GM19025 (cell line): ENCODE measurements at regions not wholly inside any gene's neighbourhood (a gene's known extent, or its start where the extent isn't known, plus 50 kb on each side); places are given as distances from the start of the nearest gene placed in this dataset.
"Not testable (repeated sequence)": the region's sequence is repeated elsewhere in the genome, so short reads cannot be mapped to it uniquely, and the experiment has no call there.

Experiments
- ATAC-seq: cut with Tn5 transposase; IDR thresholded peaks from one replicate; pipeline ENCODE4 v1.9.1; 2021; ENCODE audit warnings: mild to moderate bottlenecking, low read depth, moderate library complexity; ENCODE audit not compliant: unreplicated experiment

GRCh38 chr1:189775343-189775742 lies 702.3 kb downstream of the BRINP3 start:
- no peak for ATAC-seq

DNA sequence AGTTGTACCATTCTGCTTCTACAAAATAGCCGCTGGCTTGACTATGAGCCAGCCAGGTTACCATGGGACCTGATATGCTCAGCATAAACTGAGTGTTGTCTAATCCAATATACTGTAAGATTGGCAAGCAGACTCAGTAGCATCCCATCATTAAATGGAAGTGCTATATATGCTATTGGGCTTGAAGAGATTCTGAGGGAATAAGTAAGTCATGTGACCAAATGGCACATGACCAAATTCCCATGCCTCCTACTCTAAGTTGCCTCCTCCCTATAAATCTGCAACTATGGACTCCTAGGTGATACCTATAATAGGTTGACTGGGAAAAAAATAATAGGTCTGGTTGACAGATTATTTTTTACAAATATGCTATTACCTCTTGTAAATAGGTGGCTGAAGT lies 698.6 kb downstream of the BRINP3 start:
- no peak for ATAC-seq

DNA sequence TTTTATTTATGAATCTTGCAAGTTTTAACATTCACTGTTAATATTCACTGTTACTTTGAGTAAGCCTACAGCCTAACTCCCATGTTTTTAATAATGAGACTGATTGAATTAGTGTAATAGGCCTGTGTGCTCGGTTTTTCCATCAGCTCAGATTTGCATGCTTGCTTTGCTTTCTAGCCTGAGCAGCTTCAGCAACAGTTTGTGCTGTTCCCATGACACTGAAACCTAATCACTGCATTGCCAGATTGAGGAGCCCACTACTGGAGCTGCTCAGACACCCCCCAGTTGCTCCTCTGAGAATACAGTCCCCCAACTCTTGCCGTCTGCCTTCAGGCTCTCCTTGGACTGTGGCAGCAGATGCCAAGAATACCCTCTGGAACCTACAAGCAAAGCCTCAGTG lies 695.4 kb downstream of the BRINP3 start:
- no peak for ATAC-seq

DNA sequence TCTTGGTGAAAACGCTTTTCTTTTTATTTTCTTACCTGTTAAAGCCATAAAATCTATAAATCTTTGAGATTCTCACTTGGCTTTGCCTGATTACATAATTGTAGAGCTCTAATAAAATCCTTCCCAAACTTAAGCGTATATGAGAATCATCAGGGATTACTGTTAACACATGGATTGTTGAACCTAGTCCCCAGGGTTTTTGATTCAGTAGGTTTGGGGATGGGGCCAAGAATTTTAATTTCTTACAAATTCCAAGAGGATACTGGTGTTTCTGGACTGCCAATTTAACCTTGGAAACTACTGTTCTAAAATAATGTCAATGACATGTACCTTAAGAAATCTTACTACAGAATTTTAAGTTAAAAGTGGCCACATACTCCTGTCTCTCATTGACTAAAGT lies 694.2 kb downstream of the BRINP3 start:
- no peak for ATAC-seq

DNA sequence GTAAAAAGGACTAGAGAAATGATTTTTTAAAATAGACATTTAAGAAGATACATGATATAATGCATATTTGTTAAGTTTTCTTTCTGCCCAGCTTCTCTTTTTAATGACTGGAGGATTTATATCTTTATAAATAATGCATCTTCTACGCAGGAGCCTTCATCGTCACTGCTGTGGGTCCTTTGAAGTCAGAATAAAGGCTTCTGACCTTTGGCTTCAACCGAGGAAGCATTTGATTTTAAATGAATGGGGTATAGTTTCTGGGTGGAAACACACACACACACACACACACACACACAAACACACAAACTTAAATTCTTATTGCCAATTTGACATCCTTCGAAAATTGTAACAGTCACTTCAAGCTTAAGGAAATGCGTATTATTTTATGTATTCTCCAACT lies 690.9 kb downstream of the BRINP3 start:
- ATAC-seq = no peak

GRCh38 chr1:189787201-189787600 lies 690.5 kb downstream of the BRINP3 start:
- no peak for ATAC-seq

GRCh38 chr1:189790335-189790734 lies 687.3 kb downstream of the BRINP3 start:
- no peak for ATAC-seq

- ATAC-seq = no peak
Observed at GRCh38 chr1:189803364-189803763, 674.3 kb downstream of the BRINP3 start.

GRCh38 chr1:189804352-189804751 lies 673.3 kb downstream of the BRINP3 start:
- ATAC-seq = no peak

- ATAC-seq = no peak
Observed at GRCh38 chr1:189805735-189806134, 671.9 kb downstream of the BRINP3 start.

- not testable (repeated sequence) for ATAC-seq
Observed at GRCh38 chr1:189810639-189811038, 667.0 kb downstream of the BRINP3 start.

DNA sequence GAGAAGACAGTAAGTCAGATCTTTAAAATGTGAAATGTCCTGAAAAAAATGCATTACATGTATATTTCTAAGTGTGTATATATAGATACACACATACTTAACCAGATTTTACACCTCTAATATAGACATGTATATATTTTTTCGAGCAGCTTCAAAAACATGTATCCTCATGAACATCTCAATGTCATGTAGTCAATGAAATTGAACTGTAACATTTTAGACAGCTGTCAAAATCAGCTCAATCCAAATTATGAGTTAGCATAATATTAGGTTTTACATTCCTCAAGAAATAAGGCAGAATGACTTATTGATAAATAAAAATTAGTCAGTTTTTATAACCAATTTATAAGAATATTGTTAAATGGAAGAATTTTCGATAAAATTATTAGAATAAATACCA lies 665.7 kb downstream of the BRINP3 start:
- no peak for ATAC-seq

- no peak for ATAC-seq
Observed at GRCh38 chr1:189816558-189816957, 661.1 kb downstream of the BRINP3 start.

DNA sequence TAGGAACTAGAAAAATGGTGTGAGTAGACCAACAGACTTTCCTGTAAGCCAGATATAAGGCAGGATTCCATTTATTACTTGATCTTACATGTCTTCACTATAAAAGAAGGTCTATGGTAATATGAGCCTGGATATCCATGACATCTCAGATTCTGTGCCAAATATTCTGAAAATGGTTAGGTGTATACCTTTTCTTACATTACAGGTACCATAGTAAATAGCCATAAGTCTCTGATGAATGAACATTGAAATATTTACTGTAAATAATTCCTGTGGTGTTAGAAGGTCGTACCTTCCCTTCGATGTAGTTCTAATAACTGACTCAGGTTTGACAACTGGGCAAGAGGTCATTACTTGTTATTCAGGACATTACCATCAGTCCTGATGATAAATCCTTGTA lies 657.9 kb downstream of the BRINP3 start:
- no peak for ATAC-seq

DNA sequence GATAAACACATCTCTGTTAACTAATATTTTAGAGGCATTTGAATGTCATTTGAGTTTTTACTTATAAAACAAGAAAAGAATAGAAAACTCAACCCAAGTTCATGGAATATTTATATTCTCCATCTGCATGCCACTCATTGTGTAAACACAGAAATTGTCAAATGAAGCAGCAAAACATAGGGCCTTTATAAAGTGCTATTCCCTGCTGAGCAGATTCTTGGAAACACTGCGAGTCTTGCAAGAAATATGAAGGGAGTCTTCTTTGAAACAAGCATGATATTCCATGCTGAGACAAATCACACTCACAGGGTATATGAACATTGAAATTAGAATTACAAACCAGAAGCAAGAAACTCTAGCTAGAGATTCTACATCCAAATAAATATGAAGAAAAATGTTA lies 655.8 kb downstream of the BRINP3 start:
- ATAC-seq = no peak

DNA sequence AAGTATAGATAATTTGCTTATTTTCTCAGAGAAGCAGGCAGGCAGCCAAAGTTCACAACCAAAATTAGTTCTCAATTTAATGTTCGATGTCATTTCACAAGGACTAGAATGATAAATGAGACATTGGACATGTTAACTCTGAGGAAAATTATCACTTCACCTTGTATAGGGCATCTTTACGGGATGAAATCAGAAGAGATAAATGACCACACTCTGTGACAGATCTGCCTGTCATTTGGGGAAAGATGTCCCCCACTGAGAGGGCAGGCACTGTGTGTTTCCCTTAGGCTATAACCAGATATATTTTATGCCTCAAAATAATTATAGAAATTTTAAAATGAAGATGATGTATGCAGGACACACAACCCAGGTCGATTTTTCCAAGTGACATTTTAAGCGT lies 642.9 kb downstream of the BRINP3 start:
- ATAC-seq = no peak

DNA sequence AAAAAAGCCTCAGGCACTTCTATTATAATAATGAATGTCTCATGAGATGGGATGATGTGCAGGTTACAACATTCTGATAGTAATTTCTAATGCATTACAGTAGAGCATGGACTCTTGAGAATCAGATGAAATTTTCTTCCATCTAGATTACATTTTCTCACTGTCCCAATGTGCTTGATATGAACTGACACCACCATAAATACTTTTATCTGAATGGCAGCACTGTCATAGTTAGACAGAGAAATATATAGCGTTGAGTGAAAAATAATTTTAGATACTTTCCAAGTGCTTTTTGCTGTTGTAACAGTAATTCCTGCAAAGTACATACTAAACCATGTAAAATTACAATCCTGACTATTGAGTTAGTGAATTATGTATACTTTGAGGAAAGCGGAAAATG lies 630.1 kb downstream of the BRINP3 start:
- ATAC-seq = no peak

GRCh38 chr1:189851806-189852367 lies 625.8 kb downstream of the BRINP3 start:
- ATAC-seq = no peak

- no peak for ATAC-seq
Observed at GRCh38 chr1:189859385-189859977, 618.2 kb downstream of the BRINP3 start.

- ATAC-seq = no peak
Observed at GRCh38 chr1:189866606-189867005, 611.1 kb downstream of the BRINP3 start.

- ATAC-seq = no peak
Observed at GRCh38 chr1:189868021-189868420, 609.6 kb downstream of the BRINP3 start.

DNA sequence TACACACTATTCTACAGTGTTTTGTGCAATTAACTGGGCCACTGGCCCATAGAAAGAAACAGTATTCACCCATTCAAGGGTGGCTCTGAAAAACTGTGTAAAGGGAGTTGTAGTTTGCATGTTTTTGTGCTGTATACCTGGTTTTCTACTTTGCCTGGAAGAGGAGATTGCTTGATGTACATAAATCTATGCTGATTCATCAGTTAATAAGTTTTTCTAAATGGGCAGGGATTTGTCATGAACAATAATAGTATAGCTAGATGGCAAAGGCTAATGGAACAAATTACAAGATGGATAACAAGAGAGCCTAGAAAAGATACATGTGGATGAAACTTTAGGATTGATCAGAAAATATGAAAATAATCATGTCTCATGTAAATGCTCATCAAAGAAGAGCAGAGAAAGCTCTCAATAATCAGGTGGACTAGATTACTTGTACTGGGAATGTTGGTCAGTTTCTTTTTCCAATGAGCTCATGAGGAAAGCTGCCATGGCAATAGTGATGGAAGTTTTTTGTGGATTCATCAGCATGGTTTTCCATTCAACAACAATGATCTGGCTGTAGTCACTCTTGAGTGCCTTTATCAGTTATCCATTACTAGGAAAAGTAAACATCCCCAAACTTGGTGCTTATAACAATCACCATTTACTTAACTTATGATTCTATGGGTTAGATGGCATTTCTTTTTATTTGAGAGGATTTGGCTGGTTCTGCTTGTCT lies 602.8 kb downstream of the BRINP3 start:
- no peak for ATAC-seq
